ENCODE measurements at regions not wholly inside any gene's neighbourhood (a gene's known extent, or its start where the extent isn't known, plus 50 kb on each side); places are given as distances from the start of the nearest gene placed in this dataset.
"Not testable (repeated sequence)": the region's sequence is repeated elsewhere in the genome, so short reads cannot be mapped to it uniquely, and the experiment has no call there.

DNA sequence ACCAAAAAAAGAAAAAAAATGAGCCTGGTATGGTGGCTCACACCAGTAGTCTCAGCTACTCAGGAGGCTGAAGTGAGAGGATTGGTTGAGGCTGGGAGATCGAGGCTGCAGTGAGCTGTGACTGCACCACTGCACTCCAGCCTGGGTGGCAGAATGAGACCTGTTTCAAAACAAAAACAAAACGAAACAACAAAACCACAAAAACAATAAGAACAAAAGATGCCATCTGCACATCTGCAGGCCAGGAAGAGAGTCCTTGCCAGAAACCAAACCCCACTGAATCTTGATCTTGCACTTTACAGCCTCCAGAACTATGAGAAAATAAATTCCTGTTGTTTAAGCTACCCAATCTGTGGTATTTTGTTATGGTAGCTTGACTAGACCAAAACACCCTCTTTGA lies 207.7 kb downstream of the YTHDC2 start:
- Histone ChIP-seq H3K27me3 (ENCODE audit: low read depth, low read length) (no peaks in the 10 kb centered on the region), H3K36me3 (ENCODE audit: control insufficient read depth in 1 of 2, insufficient read depth in 2 of 2, low read length in 2 of 2) (no peaks in the 10 kb centered on the region), H3K4me1 (ENCODE audit: control insufficient read depth in 1 of 2, insufficient read depth in 2 of 2, low read length in 2 of 2) (peaks cover 0 to 13% of the 10 kb centered on the region in 2 donors), H3K4me3 (ENCODE audit: low read depth in 1 of 2, low read length in 2 of 2) (no peak overlapping the region), H3K9me3 (ENCODE audit: control insufficient read depth in 1 of 2, low read length in 2 of 2) (peaks cover 0 to 5% of the 10 kb centered on the region in 2 donors), H3K27ac (ENCODE audit: low read length) (no peak overlapping the region)

DNA sequence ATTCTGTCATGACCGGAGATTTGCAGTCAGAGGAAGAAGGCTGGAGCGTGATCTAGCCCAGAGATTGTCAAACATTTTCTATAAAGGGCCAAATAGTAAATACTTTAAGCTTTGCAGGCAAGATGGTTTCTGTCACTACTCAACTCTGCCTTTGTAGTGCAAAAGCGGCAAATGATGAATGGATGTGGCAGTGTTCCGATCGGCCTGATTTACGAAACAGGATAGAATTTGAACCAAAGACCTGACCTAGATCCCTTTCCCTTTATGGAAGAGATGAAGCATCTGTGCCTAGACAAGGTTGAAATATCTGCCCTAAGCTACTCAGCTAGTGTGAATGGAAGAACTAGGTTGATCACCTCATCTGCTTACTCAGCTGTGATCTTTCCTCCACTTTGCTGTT lies 209.5 kb downstream of the YTHDC2 start:
- Histone ChIP-seq H3K27me3 (ENCODE audit: low read depth, low read length) (no peaks in the 10 kb centered on the region), H3K4me1 (ENCODE audit: control insufficient read depth in 1 of 2, insufficient read depth in 2 of 2, low read length in 2 of 2) (peaks cover 0 to 13% of the 10 kb centered on the region in 2 donors), H3K27ac (ENCODE audit: low read length) (no peak overlapping the region), H3K9me3 (ENCODE audit: control insufficient read depth in 1 of 2, low read length in 2 of 2) (no peaks in the 10 kb centered on the region), H3K36me3 (ENCODE audit: control insufficient read depth in 1 of 2, insufficient read depth in 2 of 2, low read length in 2 of 2) (no peaks in the 10 kb centered on the region), H3K4me3 (ENCODE audit: low read depth in 1 of 2, low read length in 2 of 2) (no peak overlapping the region)

DNA sequence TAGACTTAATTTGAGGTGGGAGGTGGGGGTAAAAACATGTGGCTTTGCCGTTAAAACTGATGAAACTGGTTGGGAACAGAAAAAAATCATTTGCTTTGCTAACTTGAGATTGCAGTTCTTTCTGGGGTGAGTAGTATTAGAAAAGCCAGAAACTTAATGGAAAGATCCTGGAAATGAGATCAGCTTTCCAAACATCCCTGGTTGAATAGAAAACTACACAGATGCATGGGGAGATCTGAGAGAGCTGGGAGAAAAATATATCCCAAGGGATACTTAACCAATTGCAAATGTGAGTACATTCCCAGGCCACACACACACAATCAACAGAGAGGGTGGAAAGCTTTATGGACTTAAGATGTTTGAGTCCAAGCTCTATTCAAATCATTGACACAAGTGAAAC lies 222.3 kb downstream of the YTHDC2 start:
- Histone ChIP-seq H3K27ac (ENCODE audit: low read length) (no peak overlapping the region), H3K4me1 (ENCODE audit: control insufficient read depth in 1 of 2, insufficient read depth in 2 of 2, low read length in 2 of 2) (no peaks in the 10 kb centered on the region), H3K36me3 (ENCODE audit: control insufficient read depth in 1 of 2, insufficient read depth in 2 of 2, low read length in 2 of 2) (no peaks in the 10 kb centered on the region), H3K9me3 (ENCODE audit: control insufficient read depth in 1 of 2, low read length in 2 of 2) (no peaks in the 10 kb centered on the region), H3K27me3 (ENCODE audit: low read depth, low read length) (no peaks in the 10 kb centered on the region), H3K4me3 (ENCODE audit: low read depth in 1 of 2, low read length in 2 of 2) (no peak overlapping the region)

DNA sequence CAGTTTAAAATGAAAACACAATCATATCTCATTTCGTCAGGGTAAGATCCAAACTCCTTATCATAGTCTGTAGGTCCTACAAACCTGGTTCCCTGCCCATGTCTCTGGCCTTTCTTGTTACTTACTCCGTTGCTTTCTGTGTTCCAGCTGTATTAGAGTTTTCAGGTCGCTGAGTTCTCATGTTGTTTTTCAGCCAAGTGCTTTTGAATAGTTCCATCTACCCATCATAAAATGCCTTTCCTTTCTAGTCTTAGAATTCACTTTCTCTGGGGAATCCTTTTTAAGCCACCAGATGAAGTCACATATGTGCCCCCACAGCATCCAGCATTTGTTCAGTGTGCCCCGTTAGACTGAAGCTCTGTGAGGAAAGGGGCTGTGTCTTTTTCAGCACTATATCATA lies 228.7 kb downstream of the YTHDC2 start:
- no peak overlapping the region for H3K4me3 ChIP-seq (ENCODE audit: low read depth in 1 of 2, low read length in 2 of 2)
- no peaks in the 10 kb centered on the region for H3K9me3 ChIP-seq (ENCODE audit: control insufficient read depth in 1 of 2, low read length in 2 of 2)
- no peaks in the 10 kb centered on the region for H3K27me3 ChIP-seq (ENCODE audit: low read depth, low read length)

DNA sequence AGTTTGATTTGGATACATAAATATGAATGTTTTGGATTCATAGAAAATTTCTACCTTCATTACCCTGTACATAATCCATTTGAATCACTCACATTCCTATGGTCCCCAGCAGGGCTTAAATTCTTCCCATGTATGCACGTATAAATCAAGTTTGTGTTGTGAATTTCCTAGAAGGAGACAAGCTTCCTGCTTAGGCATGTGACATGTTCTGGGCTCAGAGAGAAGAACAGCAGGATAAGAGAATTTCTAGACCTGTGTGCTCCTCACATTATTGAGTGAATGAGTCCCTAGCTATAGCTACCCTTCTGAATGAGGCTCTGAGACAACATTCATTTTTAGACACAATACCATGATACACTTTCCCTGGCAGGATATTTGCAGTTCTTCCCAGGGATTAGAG lies 229.1 kb downstream of the YTHDC2 start:
- no peaks in the 10 kb centered on the region for H3K36me3 ChIP-seq (ENCODE audit: control insufficient read depth in 1 of 2, insufficient read depth in 2 of 2, low read length in 2 of 2)
- H3K27me3 ChIP-seq (ENCODE audit: low read depth, low read length) = no peaks in the 10 kb centered on the region
- H3K27ac ChIP-seq (ENCODE audit: low read length) = no peak overlapping the region
- H3K4me3 ChIP-seq (ENCODE audit: low read depth in 1 of 2, low read length in 2 of 2) = no peak overlapping the region
- no peaks in the 10 kb centered on the region for H3K4me1 ChIP-seq (ENCODE audit: control insufficient read depth in 1 of 2, insufficient read depth in 2 of 2, low read length in 2 of 2)
- no peaks in the 10 kb centered on the region for H3K9me3 ChIP-seq (ENCODE audit: control insufficient read depth in 1 of 2, low read length in 2 of 2)

More for the DNA sequence above, 228.7 kb downstream of the YTHDC2 start:
- Histone ChIP-seq H3K4me1 (ENCODE audit: control insufficient read depth in 1 of 2, insufficient read depth in 2 of 2, low read length in 2 of 2) (no peaks in the 10 kb centered on the region), H3K27ac (ENCODE audit: low read length) (no peak overlapping the region), H3K36me3 (ENCODE audit: control insufficient read depth in 1 of 2, insufficient read depth in 2 of 2, low read length in 2 of 2) (no peaks in the 10 kb centered on the region)

DNA sequence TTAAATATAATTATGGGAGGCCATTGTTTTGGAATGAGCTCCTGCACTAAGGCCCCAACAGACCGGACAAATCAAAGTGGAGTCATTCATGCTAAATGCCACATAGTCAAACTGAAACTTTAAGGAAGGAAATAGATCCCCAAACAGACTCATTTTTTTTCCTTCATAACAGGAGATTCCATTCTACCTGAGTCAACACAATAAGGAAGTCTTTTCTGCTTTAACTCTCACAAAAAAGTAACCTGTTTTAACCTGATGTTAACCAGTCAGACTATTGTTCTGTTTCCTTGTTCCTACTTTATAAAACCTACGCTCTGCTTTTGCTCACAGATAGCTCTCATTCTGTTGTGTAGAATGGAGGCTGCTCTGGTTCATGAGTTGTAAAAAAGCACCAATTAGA lies 234.9 kb downstream of the YTHDC2 start:
- no peaks in the 10 kb centered on the region for H3K4me1 ChIP-seq (ENCODE audit: control insufficient read depth in 1 of 2, insufficient read depth in 2 of 2, low read length in 2 of 2)
- no peaks in the 10 kb centered on the region for H3K27me3 ChIP-seq (ENCODE audit: low read depth, low read length)
- H3K9me3 ChIP-seq (ENCODE audit: control insufficient read depth in 1 of 2, low read length in 2 of 2) = no peaks in the 10 kb centered on the region
- no peaks in the 10 kb centered on the region for H3K36me3 ChIP-seq (ENCODE audit: control insufficient read depth in 1 of 2, insufficient read depth in 2 of 2, low read length in 2 of 2)
- H3K27ac ChIP-seq (ENCODE audit: low read length) = no peak overlapping the region
- H3K4me3 ChIP-seq (ENCODE audit: low read depth in 1 of 2, low read length in 2 of 2) = no peak overlapping the region

DNA sequence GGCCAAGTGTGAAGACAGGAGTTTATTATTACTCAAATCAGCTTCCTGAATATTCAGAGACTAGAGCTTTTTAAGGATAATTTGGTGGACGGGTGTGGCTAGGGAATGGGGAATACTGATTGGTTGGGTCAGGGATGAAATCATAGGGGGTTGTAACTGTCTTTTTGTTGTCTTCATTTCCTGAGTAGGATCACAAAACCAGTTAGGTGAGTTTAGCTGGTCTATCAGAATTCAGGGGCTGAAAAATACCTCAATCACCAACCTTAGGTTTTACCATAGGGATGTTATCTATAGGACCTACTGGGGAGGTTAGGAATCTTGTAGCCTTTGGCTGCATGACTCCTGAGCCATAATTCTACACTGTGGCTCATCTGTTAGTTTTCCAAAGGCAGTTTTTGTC lies 235.8 kb downstream of the YTHDC2 start:
- H3K9me3 ChIP-seq (ENCODE audit: control insufficient read depth in 1 of 2, low read length in 2 of 2) = no peaks in the 10 kb centered on the region
- no peaks in the 10 kb centered on the region for H3K4me1 ChIP-seq (ENCODE audit: control insufficient read depth in 1 of 2, insufficient read depth in 2 of 2, low read length in 2 of 2)
- no peak overlapping the region for H3K4me3 ChIP-seq (ENCODE audit: low read depth in 1 of 2, low read length in 2 of 2)
- no peak overlapping the region for H3K27ac ChIP-seq (ENCODE audit: low read length)
- no peaks in the 10 kb centered on the region for H3K36me3 ChIP-seq (ENCODE audit: control insufficient read depth in 1 of 2, insufficient read depth in 2 of 2, low read length in 2 of 2)
- no peaks in the 10 kb centered on the region for H3K27me3 ChIP-seq (ENCODE audit: low read depth, low read length)

DNA sequence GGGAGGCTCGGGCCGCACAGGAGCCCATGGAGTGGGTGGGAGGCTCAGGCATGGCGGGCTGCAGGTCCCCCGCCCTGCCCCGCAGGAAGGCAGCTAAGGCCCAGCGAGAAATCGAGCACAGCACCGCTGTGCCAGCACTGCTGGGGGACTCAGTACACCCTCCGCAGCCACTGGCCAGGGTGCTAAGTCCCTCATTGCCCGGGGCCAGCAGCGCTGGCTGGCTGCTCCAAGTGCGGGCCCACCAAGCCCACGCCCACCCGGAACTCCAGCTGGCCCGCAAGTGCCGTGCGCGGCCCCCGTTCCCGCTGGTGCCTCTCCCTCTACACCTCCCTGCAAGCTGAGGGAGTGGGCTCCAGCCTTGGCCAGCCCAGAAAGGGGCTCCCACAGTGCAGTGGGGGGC lies 239.7 kb downstream of the YTHDC2 start:
- not testable (repeated sequence) for H3K36me3 ChIP-seq (ENCODE audit: control insufficient read depth in 1 of 2, insufficient read depth in 2 of 2, low read length in 2 of 2); H3K27me3 ChIP-seq (ENCODE audit: low read depth, low read length); H3K9me3 ChIP-seq (ENCODE audit: control insufficient read depth in 1 of 2, low read length in 2 of 2); H3K4me1 ChIP-seq (ENCODE audit: control insufficient read depth in 1 of 2, insufficient read depth in 2 of 2, low read length in 2 of 2); H3K27ac ChIP-seq (ENCODE audit: low read length); H3K4me3 ChIP-seq (ENCODE audit: low read depth in 1 of 2, low read length in 2 of 2)

DNA sequence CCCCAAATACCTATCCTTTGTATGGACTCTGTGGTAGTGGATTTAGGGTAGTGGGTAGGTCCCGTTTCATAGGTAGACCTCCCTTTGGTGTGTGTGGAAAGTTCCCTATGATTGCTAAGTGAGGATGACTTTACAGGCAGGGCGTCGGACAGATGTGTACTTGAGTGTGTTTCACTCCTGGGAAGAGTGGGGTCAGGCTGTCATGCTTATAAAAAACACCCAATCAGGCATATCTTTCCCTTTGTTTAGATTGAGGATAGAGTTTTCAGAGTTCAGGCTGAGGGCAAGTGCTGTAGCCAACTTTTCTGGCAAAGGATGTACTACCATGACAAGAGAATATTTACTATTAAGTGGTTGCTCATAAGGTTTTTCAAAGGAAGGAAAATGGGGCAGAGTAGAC lies 242.0 kb downstream of the YTHDC2 start:
- Histone ChIP-seq H3K36me3 (ENCODE audit: control insufficient read depth in 1 of 2, insufficient read depth in 2 of 2, low read length in 2 of 2) (no peaks in the 10 kb centered on the region), H3K27me3 (ENCODE audit: low read depth, low read length) (no peaks in the 10 kb centered on the region), H3K9me3 (ENCODE audit: control insufficient read depth in 1 of 2, low read length in 2 of 2) (no peaks in the 10 kb centered on the region), H3K4me1 (ENCODE audit: control insufficient read depth in 1 of 2, insufficient read depth in 2 of 2, low read length in 2 of 2) (no peaks in the 10 kb centered on the region), H3K4me3 (ENCODE audit: low read depth in 1 of 2, low read length in 2 of 2) (no peak overlapping the region), H3K27ac (ENCODE audit: low read length) (no peak overlapping the region)

DNA sequence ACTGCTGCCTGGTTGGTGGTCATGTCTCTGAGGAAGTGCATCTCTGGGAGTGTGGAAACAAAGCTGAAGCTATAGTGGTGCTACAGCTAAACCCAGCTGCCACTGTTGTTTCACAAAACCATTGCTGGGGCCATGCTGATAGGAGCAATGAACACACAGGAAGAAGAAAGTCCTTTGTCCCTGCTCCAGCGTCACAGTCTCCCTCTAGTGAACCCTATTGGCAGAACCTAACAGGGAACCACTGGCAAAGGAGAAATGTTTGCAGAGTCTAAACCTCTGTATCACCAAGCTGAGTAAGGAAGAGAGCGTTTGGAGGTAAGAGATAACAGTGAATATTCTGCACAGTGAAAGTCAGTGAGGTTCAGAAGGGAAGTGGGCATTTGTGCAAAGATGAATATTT lies 244.0 kb downstream of the YTHDC2 start:
- H3K4me1 ChIP-seq (ENCODE audit: control insufficient read depth in 1 of 2, insufficient read depth in 2 of 2, low read length in 2 of 2) = no peaks in the 10 kb centered on the region
- no peaks in the 10 kb centered on the region for H3K36me3 ChIP-seq (ENCODE audit: control insufficient read depth in 1 of 2, insufficient read depth in 2 of 2, low read length in 2 of 2)
- no peak overlapping the region for H3K27ac ChIP-seq (ENCODE audit: low read length)
- H3K4me3 ChIP-seq (ENCODE audit: low read depth in 1 of 2, low read length in 2 of 2) = no peak overlapping the region
- H3K9me3 ChIP-seq (ENCODE audit: control insufficient read depth in 1 of 2, low read length in 2 of 2) = no peaks in the 10 kb centered on the region
- H3K27me3 ChIP-seq (ENCODE audit: low read depth, low read length) = no peaks in the 10 kb centered on the region

DNA sequence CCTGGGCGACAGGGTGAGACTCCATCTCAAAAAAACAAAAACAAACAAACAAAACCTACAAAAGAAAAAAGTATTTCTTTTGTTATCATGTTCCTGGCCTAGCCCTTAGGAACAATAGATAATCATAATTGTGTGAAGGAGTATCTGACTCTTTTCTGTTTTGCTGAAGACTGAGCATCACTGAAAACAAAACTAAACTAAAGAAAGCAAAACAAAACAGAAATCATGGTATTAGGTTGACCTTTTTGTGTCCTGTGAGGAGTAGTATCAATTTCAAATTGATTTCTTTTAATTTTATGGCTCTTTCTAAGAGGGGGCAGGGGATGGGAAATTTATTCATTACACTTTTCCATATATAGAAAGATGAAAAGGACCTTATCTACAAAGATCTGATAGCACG lies 246.0 kb downstream of the YTHDC2 start:
- Histone ChIP-seq H3K4me1 (ENCODE audit: control insufficient read depth in 1 of 2, insufficient read depth in 2 of 2, low read length in 2 of 2) (no peaks in the 10 kb centered on the region), H3K4me3 (ENCODE audit: low read depth in 1 of 2, low read length in 2 of 2) (no peak overlapping the region), H3K27me3 (ENCODE audit: low read depth, low read length) (no peaks in the 10 kb centered on the region), H3K9me3 (ENCODE audit: control insufficient read depth in 1 of 2, low read length in 2 of 2) (no peaks in the 10 kb centered on the region), H3K36me3 (ENCODE audit: control insufficient read depth in 1 of 2, insufficient read depth in 2 of 2, low read length in 2 of 2) (no peaks in the 10 kb centered on the region), H3K27ac (ENCODE audit: low read length) (no peak overlapping the region)

DNA sequence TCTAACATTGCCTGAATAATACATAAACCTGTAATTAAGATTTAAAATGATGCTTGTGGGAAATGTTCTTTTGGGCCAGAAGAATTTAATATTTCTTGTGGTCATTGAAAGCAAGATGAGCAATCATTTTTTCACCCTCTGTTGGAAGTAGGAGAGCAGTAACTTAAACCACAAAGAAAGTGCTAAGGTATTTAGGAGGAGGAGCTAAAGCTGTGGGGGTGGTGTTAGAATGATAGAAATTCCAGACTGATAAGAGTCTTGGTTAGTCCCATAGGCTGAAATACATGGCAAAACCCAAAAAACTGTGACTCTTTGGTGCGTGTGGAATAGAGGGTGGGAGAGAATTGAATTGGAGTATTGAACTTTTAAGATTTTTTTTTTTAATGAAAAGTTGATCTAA lies 247.0 kb downstream of the YTHDC2 start:
- no peak overlapping the region for H3K4me3 ChIP-seq (ENCODE audit: low read depth in 1 of 2, low read length in 2 of 2)
- H3K36me3 ChIP-seq (ENCODE audit: control insufficient read depth in 1 of 2, insufficient read depth in 2 of 2, low read length in 2 of 2) = no peaks in the 10 kb centered on the region
- no peak overlapping the region for H3K27ac ChIP-seq (ENCODE audit: low read length)
- no peaks in the 10 kb centered on the region for H3K4me1 ChIP-seq (ENCODE audit: control insufficient read depth in 1 of 2, insufficient read depth in 2 of 2, low read length in 2 of 2)
- H3K27me3 ChIP-seq (ENCODE audit: low read depth, low read length) = no peaks in the 10 kb centered on the region
- no peaks in the 10 kb centered on the region for H3K9me3 ChIP-seq (ENCODE audit: control insufficient read depth in 1 of 2, low read length in 2 of 2)
